ENCODE measurements at regions not wholly inside any gene's neighbourhood (a gene's known extent, or its start where the extent isn't known, plus 50 kb on each side); places are given as distances from the start of the nearest gene placed in this dataset.
"Not testable (repeated sequence)": the region's sequence is repeated elsewhere in the genome, so short reads cannot be mapped to it uniquely, and the experiment has no call there.

- no peak for TF ChIP-seq CTCF (IDR thresholded peaks at IDR 0.05; ENCODE audit: control insufficient read depth, extremely low read depth, insufficient read depth)
- DNase-seq (ENCODE audit: low read depth), result no peak
These were observed 201.9 kb upstream of the SHH start for GRCh38 chr7:156014201-156014600.

GRCh38 chr7:156012412-156012811 lies 200.1 kb upstream of the SHH start:
- TF ChIP-seq CTCF (IDR thresholded peaks at IDR 0.05; ENCODE audit: control insufficient read depth, extremely low read depth, insufficient read depth), result no peak
- DNase-seq (ENCODE audit: low read depth), result no peak
- no peak overlapping the region for H3K4me3 ChIP-seq (ENCODE audit: low read depth, low read length)

More at GRCh38 chr7:156014201-156014600, 201.9 kb upstream of the SHH start:
- H3K4me3 ChIP-seq (ENCODE audit: low read depth, low read length), result no peak overlapping the region

- TF ChIP-seq CTCF (IDR thresholded peaks at IDR 0.05; ENCODE audit: control insufficient read depth, extremely low read depth, insufficient read depth), result no peak
- DNase-seq (ENCODE audit: low read depth), result no peak
- H3K4me3 ChIP-seq (ENCODE audit: low read depth, low read length), result no peak overlapping the region
These were observed 197.3 kb upstream of the SHH start for GRCh38 chr7:156009569-156009968.

- H3K4me3 ChIP-seq (ENCODE audit: low read depth, low read length); DNase-seq (ENCODE audit: low read depth): not testable (repeated sequence)
These were observed 194.6 kb upstream of the SHH start for GRCh38 chr7:156006876-156007275.

GRCh38 chr7:156006024-156006423 lies 193.8 kb upstream of the SHH start:
- DNase-seq (ENCODE audit: low read depth), result no peak
- no peak for TF ChIP-seq CTCF (IDR thresholded peaks at IDR 0.05; ENCODE audit: control insufficient read depth, extremely low read depth, insufficient read depth)
- no peak overlapping the region for H3K4me3 ChIP-seq (ENCODE audit: low read depth, low read length)

- no peak overlapping the region for H3K4me3 ChIP-seq (ENCODE audit: low read depth, low read length)
- no peak for TF ChIP-seq CTCF (IDR thresholded peaks at IDR 0.05; ENCODE audit: control insufficient read depth, extremely low read depth, insufficient read depth)
- DNase-seq (ENCODE audit: low read depth), result no peak
These were observed 193.0 kb upstream of the SHH start for GRCh38 chr7:156005202-156005691.

GRCh38 chr7:156004265-156005201 lies 192.3 kb upstream of the SHH start:
- no peak for DNase-seq (ENCODE audit: low read depth)
- no peak for TF ChIP-seq CTCF (IDR thresholded peaks at IDR 0.05; ENCODE audit: control insufficient read depth, extremely low read depth, insufficient read depth)
- no peak overlapping the region for H3K4me3 ChIP-seq (ENCODE audit: low read depth, low read length)

All from LNCaP clone FGC (cell line).